Activated CD8-positive, alpha-beta T cell treated with anti-CD3 and anti-CD28 coated beads for 36 hours (primary cell): ENCODE measurements at regions not wholly inside any gene's neighbourhood (a gene's known extent, or its start where the extent isn't known, plus 50 kb on each side); places are given as distances from the start of the nearest gene placed in this dataset.

Experiments
- ATAC-seq: fragments of 200-7000 bp; cut with Tn5 transposase; one replicate; pipeline ENCODE4 v1.10.0; 2021; ENCODE audit warnings: mild to moderate bottlenecking, moderate library complexity
- CTCF ChIA-PET: fragments of 350-600 bp; sonication (Branson Sonifier 250); formaldehyde crosslinking; loops from one replicate; lab custom pipeline; 2021; ENCODE audit warnings: antibody characterized with exemption; lab: Charles Lee
- POLR2A ChIA-PET: fragments of 350-600 bp; sonication (Branson Sonifier 250); formaldehyde crosslinking; loops from one replicate; lab custom pipeline; 2021; ENCODE audit warnings: antibody characterized with exemption; lab: Charles Lee
- DNase-seq: peaks from one replicate; pipeline ENCODE4 v3.0.0-alpha.2; 2020
- H3K27ac Mint-ChIP-seq: one replicate; pipeline ENCODE4 v1.8.0; 2021; ENCODE audit warnings: mild to moderate bottlenecking, mixed read lengths
- H3K27me3 Mint-ChIP-seq: one replicate; pipeline ENCODE4 v1.8.0; 2021; ENCODE audit warnings: mixed read lengths
- H3K36me3 Mint-ChIP-seq: one replicate; pipeline ENCODE4 v1.8.0; 2021; ENCODE audit warnings: low read depth, mixed read lengths
- H3K4me1 Mint-ChIP-seq: one replicate; pipeline ENCODE4 v1.8.0; 2021; ENCODE audit warnings: low read depth, mixed read lengths
- H3K4me3 Mint-ChIP-seq: one replicate; pipeline ENCODE4 v1.8.0; 2021; ENCODE audit warnings: mild to moderate bottlenecking, moderate library complexity, mixed read lengths
- H3K9me3 Mint-ChIP-seq: one replicate; pipeline ENCODE4 v1.8.0; 2021; ENCODE audit warnings: mixed read lengths
- CTCF ChIP-seq: fragments of 200-600 bp; IDR thresholded peaks from one replicate; pipeline ENCODE4 v1.8.0; 2022; ENCODE audit warnings: antibody characterized with exemption, mild to moderate bottlenecking
- intact Hi-C: fragments of 100-400 bp; cut with micrococcal nuclease; formaldehyde crosslinking; loops from one replicate; pipeline ENCODE4 v1.10.0; 2022

GRCh38 chr6:113551168-113551567, 306.0 kb upstream of the MARCKS start:
- no peaks in the 10 kb centered on the region for H3K4me1 Mint-ChIP-seq
- no peak for ATAC-seq
- no peak for DNase-seq
- intact Hi-C loops = no loop called here
- no peaks in the 10 kb centered on the region for H3K27me3 Mint-ChIP-seq
- CTCF ChIA-PET = no interaction called here
- peaks cover 3% of the 10 kb centered on the region for H3K9me3 Mint-ChIP-seq
- H3K4me3 Mint-ChIP-seq = no peak overlapping the region
- H3K36me3 Mint-ChIP-seq = no peaks in the 10 kb centered on the region
- H3K27ac Mint-ChIP-seq = no peak overlapping the region
- POLR2A ChIA-PET = no interaction called here
- TF ChIP-seq CTCF = no peak

- Mint-ChIP-seq H3K4me3 (no peak overlapping the region), H3K4me1 (no peaks in the 10 kb centered on the region), H3K9me3 (no peaks in the 10 kb centered on the region), H3K27me3 (no peaks in the 10 kb centered on the region), H3K27ac (no peak overlapping the region), H3K36me3 (no peaks in the 10 kb centered on the region)
- intact Hi-C loops = no loop called here
- POLR2A ChIA-PET = no interaction called here
- ATAC-seq (no peak), DNase-seq (no peak)
- TF ChIP-seq CTCF = no peak
- CTCF ChIA-PET = no interaction called here
These were observed 300.4 kb upstream of the MARCKS start for GRCh38 chr6:113556775-113557174.

- no peak for TF ChIP-seq CTCF
- POLR2A ChIA-PET = no interaction called here
- ATAC-seq = no peak
- Mint-ChIP-seq H3K4me3 (no peak overlapping the region), H3K4me1 (no peaks in the 10 kb centered on the region), H3K9me3 (no peaks in the 10 kb centered on the region), H3K27ac (no peak overlapping the region), H3K36me3 (no peaks in the 10 kb centered on the region), H3K27me3 (no peaks in the 10 kb centered on the region)
- CTCF ChIA-PET = no interaction called here
- DNase-seq = no peak
- intact Hi-C loops = no loop called here
These were observed 298.7 kb upstream of the MARCKS start for GRCh38 chr6:113558431-113558830.

GRCh38 chr6:113558966-113559365, 298.2 kb upstream of the MARCKS start:
- DNase-seq (no peak), ATAC-seq (no peak)
- H3K9me3 Mint-ChIP-seq = no peaks in the 10 kb centered on the region
- intact Hi-C loops = no loop called here
- no peak overlapping the region for H3K4me3 Mint-ChIP-seq
- H3K27me3 Mint-ChIP-seq = no peaks in the 10 kb centered on the region
- no peak for TF ChIP-seq CTCF
- no peaks in the 10 kb centered on the region for H3K36me3 Mint-ChIP-seq
- POLR2A ChIA-PET = no interaction called here
- no peak overlapping the region for H3K27ac Mint-ChIP-seq
- CTCF ChIA-PET = no interaction called here
- no peaks in the 10 kb centered on the region for H3K4me1 Mint-ChIP-seq

- Mint-ChIP-seq H3K4me3 (no peak overlapping the region), H3K36me3 (no peaks in the 10 kb centered on the region), H3K27me3 (peaks cover 3% of the 10 kb centered on the region), H3K27ac (no peak overlapping the region), H3K9me3 (no peaks in the 10 kb centered on the region), H3K4me1 (no peaks in the 10 kb centered on the region)
- CTCF ChIA-PET = no interaction called here
- TF ChIP-seq CTCF = no peak
- intact Hi-C loops = no loop called here
- DNase-seq (no peak), ATAC-seq (no peak)
- POLR2A ChIA-PET = no interaction called here
These were observed 296.8 kb upstream of the MARCKS start for GRCh38 chr6:113560376-113560775.
